ENCODE measurements at regions not wholly inside any gene's neighbourhood (a gene's known extent, or its start where the extent isn't known, plus 50 kb on each side); places are given as distances from the start of the nearest gene placed in this dataset.
A peak's percentile ranks its signal among the peaks of the same experiment; 100 is the strongest.
"Not testable (repeated sequence)": the region's sequence is repeated elsewhere in the genome, so short reads cannot be mapped to it uniquely, and the experiment has no call there.

GRCh38 chr1:149157409-149157808 lies 54.1 kb upstream of the NBPF9 start:
- H3K27me3 Mint-ChIP-seq; ATAC-seq; H3K9me3 Mint-ChIP-seq; H3K36me3 Mint-ChIP-seq; POLR2A ChIA-PET; H3K4me1 ChIP-seq (ENCODE audit: control insufficient read depth in 2 of 2, insufficient read depth in 2 of 2, low read length in 2 of 2); H3K27me3 ChIP-seq (ENCODE audit: control insufficient read depth in 2 of 2, insufficient read depth in 2 of 2, low read length in 2 of 2); intact Hi-C loops (cut with micrococcal nuclease); H3K4me3 ChIP-seq (ENCODE audit: low read length); CTCF ChIA-PET; H3K36me3 ChIP-seq (ENCODE audit: control insufficient read depth in 2 of 3, insufficient read depth in 3 of 3, low read length in 3 of 3); H3K9me3 ChIP-seq (ENCODE audit: control insufficient read depth in 2 of 3, low read length in 3 of 3): not testable (repeated sequence)
- peak in 5 of 9 donors; percentile 8 to 28 (median 16) for DNase-seq
- peak overlapping the region; percentile 60 for H3K27ac ChIP-seq (ENCODE audit: low read depth, low read length)
- Mint-ChIP-seq H3K27ac (peak overlapping the region; percentile 69 to 96 (median 90)), H3K4me1 (peaks cover 5 to 17% (median 13%) of the 10 kb centered on the region in 7 donors), H3K4me3 (peak overlapping the region; percentile 48 to 74 (median 64))

- intact Hi-C loops (cut with micrococcal nuclease); ATAC-seq; H3K9me3 Mint-ChIP-seq; H3K4me3 ChIP-seq (ENCODE audit: low read length); H3K4me1 ChIP-seq (ENCODE audit: control insufficient read depth in 2 of 2, insufficient read depth in 2 of 2, low read length in 2 of 2); H3K36me3 Mint-ChIP-seq; H3K36me3 ChIP-seq (ENCODE audit: control insufficient read depth in 2 of 3, insufficient read depth in 3 of 3, low read length in 3 of 3); CTCF ChIA-PET; H3K9me3 ChIP-seq (ENCODE audit: control insufficient read depth in 2 of 3, low read length in 3 of 3); DNase-seq; H3K27me3 ChIP-seq (ENCODE audit: control insufficient read depth in 2 of 2, insufficient read depth in 2 of 2, low read length in 2 of 2); POLR2A ChIA-PET; H3K27me3 Mint-ChIP-seq: not testable (repeated sequence)
- Mint-ChIP-seq H3K4me3 (peak overlapping the region in 3 of 10 donors; percentile 29 to 39 (median 38)), H3K27ac (peak overlapping the region in 6 of 9 donors; percentile 18 to 88 (median 50)), H3K4me1 (peaks cover 5 to 17% (median 13%) of the 10 kb centered on the region in 7 donors)
- peak overlapping the region; percentile 60 for H3K27ac ChIP-seq (ENCODE audit: low read depth, low read length)
These were observed 55.0 kb upstream of the NBPF9 start for GRCh38 chr1:149158308-149158707.

GRCh38 chr1:149163063-149163444 lies 59.7 kb upstream of the NBPF9 start:
- H3K9me3 ChIP-seq (ENCODE audit: control insufficient read depth in 2 of 3, low read length in 3 of 3); H3K27me3 ChIP-seq (ENCODE audit: control insufficient read depth in 2 of 2, insufficient read depth in 2 of 2, low read length in 2 of 2); H3K27ac ChIP-seq (ENCODE audit: low read depth, low read length); H3K27ac Mint-ChIP-seq; H3K4me1 ChIP-seq (ENCODE audit: control insufficient read depth in 2 of 2, insufficient read depth in 2 of 2, low read length in 2 of 2); H3K9me3 Mint-ChIP-seq; H3K27me3 Mint-ChIP-seq; CTCF ChIA-PET; intact Hi-C loops (cut with micrococcal nuclease); H3K36me3 Mint-ChIP-seq; H3K4me3 Mint-ChIP-seq; H3K36me3 ChIP-seq (ENCODE audit: control insufficient read depth in 2 of 3, insufficient read depth in 3 of 3, low read length in 3 of 3); DNase-seq; H3K4me3 ChIP-seq (ENCODE audit: low read length); POLR2A ChIA-PET: not testable (repeated sequence)
- H3K4me1 Mint-ChIP-seq, result peaks cover 5 to 15% (median 10%) of the 10 kb centered on the region in 7 donors
- peak; percentile 93 for ATAC-seq

GRCh38 chr1:149174765-149175164 lies 71.4 kb upstream of the NBPF9 start:
- H3K4me1 Mint-ChIP-seq; ATAC-seq; H3K36me3 ChIP-seq (ENCODE audit: control insufficient read depth in 2 of 3, insufficient read depth in 3 of 3, low read length in 3 of 3); H3K4me1 ChIP-seq (ENCODE audit: control insufficient read depth in 2 of 2, insufficient read depth in 2 of 2, low read length in 2 of 2); intact Hi-C loops (cut with micrococcal nuclease); H3K36me3 Mint-ChIP-seq; H3K4me3 ChIP-seq (ENCODE audit: low read length); POLR2A ChIA-PET; CTCF ChIA-PET; H3K9me3 ChIP-seq (ENCODE audit: control insufficient read depth in 2 of 3, low read length in 3 of 3); H3K27me3 Mint-ChIP-seq; H3K27me3 ChIP-seq (ENCODE audit: control insufficient read depth in 2 of 2, insufficient read depth in 2 of 2, low read length in 2 of 2); H3K9me3 Mint-ChIP-seq: not testable (repeated sequence)
- H3K27ac Mint-ChIP-seq, result peak overlapping the region in 4 of 9 donors; percentile 78 to 98 (median 92)
- peak in 5 of 9 donors; percentile 37 to 70 (median 56) for DNase-seq
- H3K27ac ChIP-seq (ENCODE audit: low read depth, low read length), result peak overlapping the region; percentile 48
- H3K4me3 Mint-ChIP-seq, result peak overlapping the region in 4 of 10 donors; percentile 79 to 87 (median 86)

- H3K27ac Mint-ChIP-seq, result peak overlapping the region in 3 of 9 donors; percentile 56 to 87 (median 69)
- H3K27me3 Mint-ChIP-seq; CTCF ChIA-PET; H3K4me1 ChIP-seq (ENCODE audit: control insufficient read depth in 2 of 2, insufficient read depth in 2 of 2, low read length in 2 of 2); H3K27me3 ChIP-seq (ENCODE audit: control insufficient read depth in 2 of 2, insufficient read depth in 2 of 2, low read length in 2 of 2); H3K36me3 ChIP-seq (ENCODE audit: control insufficient read depth in 2 of 3, insufficient read depth in 3 of 3, low read length in 3 of 3); H3K4me1 Mint-ChIP-seq; H3K4me3 ChIP-seq (ENCODE audit: low read length); H3K9me3 ChIP-seq (ENCODE audit: control insufficient read depth in 2 of 3, low read length in 3 of 3); POLR2A ChIA-PET; H3K36me3 Mint-ChIP-seq; H3K9me3 Mint-ChIP-seq; intact Hi-C loops (cut with micrococcal nuclease); ATAC-seq: not testable (repeated sequence)
- H3K4me3 Mint-ChIP-seq, result peak overlapping the region in 5 of 10 donors; percentile 41 to 88 (median 57)
- DNase-seq, result peak in 3 of 9 donors; percentile 6 to 30 (median 20)
- H3K27ac ChIP-seq (ENCODE audit: low read depth, low read length), result peak overlapping the region; percentile 70
These were observed 72.5 kb upstream of the NBPF9 start for GRCh38 chr1:149175812-149176211.

- H3K4me1 ChIP-seq (ENCODE audit: control insufficient read depth in 2 of 2, insufficient read depth in 2 of 2, low read length in 2 of 2); H3K9me3 ChIP-seq (ENCODE audit: control insufficient read depth in 2 of 3, low read length in 3 of 3); H3K9me3 Mint-ChIP-seq; H3K4me3 ChIP-seq (ENCODE audit: low read length); POLR2A ChIA-PET; H3K4me1 Mint-ChIP-seq; intact Hi-C loops (cut with micrococcal nuclease); H3K36me3 Mint-ChIP-seq; H3K36me3 ChIP-seq (ENCODE audit: control insufficient read depth in 2 of 3, insufficient read depth in 3 of 3, low read length in 3 of 3); H3K27me3 ChIP-seq (ENCODE audit: control insufficient read depth in 2 of 2, insufficient read depth in 2 of 2, low read length in 2 of 2); ATAC-seq; CTCF ChIA-PET; H3K27me3 Mint-ChIP-seq: not testable (repeated sequence)
- Mint-ChIP-seq H3K27ac (peak overlapping the region; percentile 84 to 96 (median 93)), H3K4me3 (peak overlapping the region; percentile 65 to 91 (median 84))
- peak overlapping the region; percentile 84 for H3K27ac ChIP-seq (ENCODE audit: low read depth, low read length)
- peak; percentile 64 to 89 (median 82) for DNase-seq
These were observed 73.3 kb upstream of the NBPF9 start for GRCh38 chr1:149176453-149177316.

GRCh38 chr1:149190742-149191141 lies 87.4 kb upstream of the NBPF9 start:
- H3K27me3 Mint-ChIP-seq; H3K9me3 ChIP-seq (ENCODE audit: control insufficient read depth in 2 of 3, low read length in 3 of 3); H3K4me1 ChIP-seq (ENCODE audit: control insufficient read depth in 2 of 2, insufficient read depth in 2 of 2, low read length in 2 of 2); H3K27ac ChIP-seq (ENCODE audit: low read depth, low read length); H3K9me3 Mint-ChIP-seq; H3K4me3 ChIP-seq (ENCODE audit: low read length); H3K27ac Mint-ChIP-seq; POLR2A ChIA-PET; H3K36me3 Mint-ChIP-seq; DNase-seq; H3K27me3 ChIP-seq (ENCODE audit: control insufficient read depth in 2 of 2, insufficient read depth in 2 of 2, low read length in 2 of 2); intact Hi-C loops (cut with micrococcal nuclease); CTCF ChIA-PET; ATAC-seq; H3K4me1 Mint-ChIP-seq; H3K36me3 ChIP-seq (ENCODE audit: control insufficient read depth in 2 of 3, insufficient read depth in 3 of 3, low read length in 3 of 3): not testable (repeated sequence)
- peak overlapping the region in 1 of 10 donors; percentile 48 for H3K4me3 Mint-ChIP-seq

All from naive thymus-derived CD4-positive, alpha-beta T cell (primary cell).